MCF 10A (cell line): ENCODE measurements at regions not wholly inside any gene's neighbourhood (a gene's known extent, or its start where the extent isn't known, plus 50 kb on each side); places are given as distances from the start of the nearest gene placed in this dataset.
"Not testable (repeated sequence)": the region's sequence is repeated elsewhere in the genome, so short reads cannot be mapped to it uniquely, and the experiment has no call there.

Experiments
- BruUV-seq: library from RNA; stranded (reverse); fragments of 400-500 nt; replicated peaks from 2 replicates; lab custom pipeline; 2021; lab: Mats Ljungman, UMichigan
- CTCF ChIA-PET: fragments of 300-600 bp; sonication (Branson Sonifier 250); formaldehyde crosslinking; extraction: SDS; loops from one replicate; lab custom pipeline; 2021; ENCODE audit warnings: antibody characterized with exemption, inconsistent platforms; lab: Yijun Ruan, JAX
- POLR2A ChIA-PET: fragments of 300-600, 350-650 bp; sonication (Branson Sonifier 250); formaldehyde crosslinking; extraction: SDS; loops from one replicate; lab custom pipeline; 2020; ENCODE audit warnings: antibody characterized with exemption, inconsistent platforms; lab: Yijun Ruan, JAX
- DNase-seq: peaks from one replicate; pipeline ENCODE4 v3.0.0-alpha.2; 2018; ENCODE audit not compliant: unreplicated experiment
- H3K27ac Mint-ChIP-seq: one replicate; pipeline ENCODE4 v1.8.0; 2022; ENCODE audit warnings: mild to moderate bottlenecking, low read depth, mixed read lengths; ENCODE audit not compliant: unreplicated experiment
- H3K27me3 Mint-ChIP-seq: one replicate; pipeline ENCODE4 v1.8.0; 2022; ENCODE audit warnings: mixed read lengths; ENCODE audit not compliant: insufficient read depth, unreplicated experiment
- H3K36me3 Mint-ChIP-seq: one replicate; pipeline ENCODE4 v1.8.0; 2022; ENCODE audit warnings: mild to moderate bottlenecking, moderate library complexity, mixed read lengths; ENCODE audit not compliant: insufficient read depth, unreplicated experiment
- H3K4me1 Mint-ChIP-seq: one replicate; pipeline ENCODE4 v1.8.0; 2022; ENCODE audit warnings: mixed read lengths; ENCODE audit not compliant: insufficient read depth, unreplicated experiment
- H3K4me3 Mint-ChIP-seq: one replicate; pipeline ENCODE4 v1.8.0; 2022; ENCODE audit warnings: mild to moderate bottlenecking, moderate library complexity, mixed read lengths; ENCODE audit not compliant: unreplicated experiment
- H3K9me3 Mint-ChIP-seq: one replicate; pipeline ENCODE4 v1.8.0; 2022; ENCODE audit warnings: mixed read lengths; ENCODE audit not compliant: unreplicated experiment
- intact Hi-C: fragments of 100-400 bp; cut with micrococcal nuclease; formaldehyde crosslinking; loops from 2 replicates; pipeline ENCODE4 v1.14.1; 2022
- TF ChIP-seq, protein P1 (sequence below): fragments of 200-600 bp; IDR thresholded peaks from one replicate; pipeline ENCODE4 v1.8.0; 2022; ENCODE audit warnings: antibody characterized with exemption, mild to moderate bottlenecking; ENCODE audit not compliant: unreplicated experiment

DNA sequence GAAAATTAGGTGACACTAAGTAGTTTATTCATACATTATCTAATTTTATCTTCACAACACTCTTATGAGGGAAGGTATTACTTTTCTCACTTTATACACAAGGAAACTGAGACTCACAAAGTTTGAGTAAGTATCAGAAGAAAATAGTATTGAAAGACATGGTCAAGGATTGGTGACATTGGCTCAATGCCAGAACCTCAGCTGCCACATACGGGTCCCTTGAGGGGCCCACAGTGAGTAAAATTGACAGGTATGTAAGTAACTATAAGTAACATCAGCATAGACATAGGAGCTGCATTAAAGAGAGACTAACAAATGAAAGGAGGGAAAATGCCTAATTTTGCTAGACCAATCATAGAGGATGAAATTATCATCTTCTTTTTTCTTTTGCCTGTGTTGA, 134.1 kb downstream of the COX18 start:
- CTCF ChIA-PET: interaction anchor here (0.9 kb wide), 1 partner anchor 235 kb away, joined by 3 read pairs; no protein-coding TSS in a partner anchor
- no TSS peak for BruUV-seq

DNA sequence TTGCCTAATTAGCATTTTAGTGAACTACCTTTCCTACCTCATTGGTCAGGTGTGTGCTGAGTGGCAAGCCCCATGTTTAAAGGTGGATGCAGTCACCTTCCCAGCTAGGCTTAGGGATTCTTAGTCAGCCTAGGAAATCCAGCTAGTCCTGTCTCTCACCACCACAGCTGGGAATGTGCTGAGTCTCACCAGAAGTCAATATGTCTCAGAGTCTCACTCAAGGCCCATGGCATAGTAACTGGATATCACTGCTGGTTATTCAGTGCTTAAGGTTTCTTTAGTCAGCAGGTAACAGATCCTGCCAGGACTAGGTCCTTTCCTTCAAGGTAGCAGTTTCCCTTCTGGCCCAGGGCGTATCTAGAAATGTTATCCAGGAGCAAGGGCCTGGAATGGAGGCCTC, 136.5 kb downstream of the COX18 start:
- no peaks in the 10 kb centered on the region for H3K9me3 Mint-ChIP-seq
- no TSS peak for BruUV-seq
- no peaks in the 10 kb centered on the region for H3K27me3 Mint-ChIP-seq
- no peak overlapping the region for H3K4me3 Mint-ChIP-seq
- CTCF ChIA-PET: no interaction called here
- DNase-seq: no peak
- POLR2A ChIA-PET: no interaction called here
- no peak overlapping the region for H3K27ac Mint-ChIP-seq
- H3K36me3 Mint-ChIP-seq: no peaks in the 10 kb centered on the region
- intact Hi-C loops: no loop called here
- TF ChIP-seq, protein P1, sequence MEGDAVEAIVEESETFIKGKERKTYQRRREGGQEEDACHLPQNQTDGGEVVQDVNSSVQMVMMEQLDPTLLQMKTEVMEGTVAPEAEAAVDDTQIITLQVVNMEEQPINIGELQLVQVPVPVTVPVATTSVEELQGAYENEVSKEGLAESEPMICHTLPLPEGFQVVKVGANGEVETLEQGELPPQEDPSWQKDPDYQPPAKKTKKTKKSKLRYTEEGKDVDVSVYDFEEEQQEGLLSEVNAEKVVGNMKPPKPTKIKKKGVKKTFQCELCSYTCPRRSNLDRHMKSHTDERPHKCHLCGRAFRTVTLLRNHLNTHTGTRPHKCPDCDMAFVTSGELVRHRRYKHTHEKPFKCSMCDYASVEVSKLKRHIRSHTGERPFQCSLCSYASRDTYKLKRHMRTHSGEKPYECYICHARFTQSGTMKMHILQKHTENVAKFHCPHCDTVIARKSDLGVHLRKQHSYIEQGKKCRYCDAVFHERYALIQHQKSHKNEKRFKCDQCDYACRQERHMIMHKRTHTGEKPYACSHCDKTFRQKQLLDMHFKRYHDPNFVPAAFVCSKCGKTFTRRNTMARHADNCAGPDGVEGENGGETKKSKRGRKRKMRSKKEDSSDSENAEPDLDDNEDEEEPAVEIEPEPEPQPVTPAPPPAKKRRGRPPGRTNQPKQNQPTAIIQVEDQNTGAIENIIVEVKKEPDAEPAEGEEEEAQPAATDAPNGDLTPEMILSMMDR: no peak
- no peaks in the 10 kb centered on the region for H3K4me1 Mint-ChIP-seq

More for the DNA sequence above, 134.1 kb downstream of the COX18 start:
- POLR2A ChIA-PET: interaction anchor here (0.7 to 1.0 kb wide), 2 partner anchors 9 to 13 kb away, joined by 4 to 7 read pairs; no protein-coding TSS in a partner anchor
- no peaks in the 10 kb centered on the region for H3K36me3 Mint-ChIP-seq
- no peaks in the 10 kb centered on the region for H3K4me1 Mint-ChIP-seq
- intact Hi-C loops: no loop called here
- no peaks in the 10 kb centered on the region for H3K9me3 Mint-ChIP-seq
- H3K27ac Mint-ChIP-seq: no peak overlapping the region
- TF ChIP-seq, protein P1: no peak
- no peak for DNase-seq
- H3K4me3 Mint-ChIP-seq: no peak overlapping the region
- no peaks in the 10 kb centered on the region for H3K27me3 Mint-ChIP-seq

DNA sequence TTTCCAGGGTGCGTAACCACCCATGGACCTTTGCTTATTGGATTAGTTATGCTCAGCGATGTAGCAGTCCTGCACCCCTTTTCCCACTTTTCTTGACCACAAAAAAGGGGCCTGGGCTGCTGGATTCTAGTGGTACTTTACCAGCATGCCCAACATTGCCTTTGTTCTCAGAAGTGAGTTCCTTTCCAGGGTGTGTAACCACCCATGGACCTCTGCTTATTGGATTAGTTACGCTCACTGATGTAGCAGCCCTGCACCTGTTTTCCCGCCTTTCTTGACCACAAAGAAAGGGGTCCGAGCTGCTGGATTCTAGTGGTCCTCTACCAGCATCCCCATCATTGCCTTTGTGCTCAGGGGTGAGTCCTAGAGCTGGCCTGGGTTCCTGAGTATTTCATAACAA, 138.2 kb downstream of the COX18 start:
- BruUV-seq: no TSS peak
- CTCF ChIA-PET: no interaction called here
- H3K4me1 Mint-ChIP-seq: no peaks in the 10 kb centered on the region
- no peak for DNase-seq
- TF ChIP-seq, protein P1: no peak
- H3K27me3 Mint-ChIP-seq: no peaks in the 10 kb centered on the region
- no peaks in the 10 kb centered on the region for H3K36me3 Mint-ChIP-seq
- POLR2A ChIA-PET: no interaction called here
- intact Hi-C loops: no loop called here
- H3K9me3 Mint-ChIP-seq: no peaks in the 10 kb centered on the region
- H3K27ac Mint-ChIP-seq: no peak overlapping the region
- no peak overlapping the region for H3K4me3 Mint-ChIP-seq

DNA sequence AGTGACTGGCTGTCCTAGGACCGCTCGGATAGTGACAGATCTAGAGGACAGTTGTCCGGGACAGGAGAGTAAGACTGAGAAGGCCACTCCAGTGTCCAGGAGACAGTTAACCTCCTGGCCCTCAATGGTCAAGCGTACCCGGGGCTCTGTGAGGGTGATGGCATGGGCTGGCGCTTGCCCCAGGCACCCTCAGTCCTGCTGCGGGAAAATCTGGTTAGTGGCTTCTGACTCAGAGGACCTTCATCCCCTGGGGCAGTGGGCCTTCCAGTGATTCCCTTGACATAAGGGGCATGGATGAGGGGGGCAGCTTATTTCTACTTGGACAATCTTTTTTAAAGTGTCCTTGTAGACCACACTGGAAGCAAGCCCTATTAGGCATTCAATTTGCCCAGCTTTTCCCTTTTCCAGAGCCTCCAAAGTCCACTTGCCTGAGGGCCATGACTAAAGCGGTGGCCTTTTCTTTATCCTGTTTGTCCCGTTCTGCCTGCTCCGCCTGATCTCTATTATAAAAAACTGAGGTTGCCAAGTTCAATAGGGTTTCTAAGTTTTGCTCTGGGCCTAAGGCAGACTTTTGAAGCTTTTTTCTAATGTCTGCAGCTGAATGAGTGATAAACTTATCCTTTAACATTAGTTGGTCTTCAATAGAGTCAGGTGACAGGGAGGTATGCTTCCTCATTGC, 139.8 kb downstream of the COX18 start:
- H3K27me3 Mint-ChIP-seq, H3K4me3 Mint-ChIP-seq, H3K36me3 Mint-ChIP-seq, intact Hi-C loops, POLR2A ChIA-PET, H3K27ac Mint-ChIP-seq, H3K9me3 Mint-ChIP-seq, BruUV-seq, DNase-seq, CTCF ChIA-PET, H3K4me1 Mint-ChIP-seq: not testable (repeated sequence)
